Vagina (tissue), 2 donors: ENCODE measurements at regions not wholly inside any gene's neighbourhood (a gene's known extent, or its start where the extent isn't known, plus 50 kb on each side); places are given as distances from the start of the nearest gene placed in this dataset.

Experiments used
- CTCF ChIP-seq, 3 experiments: fragments of 450-650 bp in 2 of 3; fragments of 200-600 bp in 1 of 3; sonication (generic) in 1 of 3; IDR thresholded peaks; one replicate each; pipeline ENCODE4 v1.5.1; 2017 to 2019; ENCODE audit warnings: antibody characterized with exemption in 3 of 3, mild to moderate bottlenecking in 2 of 3, moderate library complexity in 2 of 3
- POLR2AphosphoS5 ChIP-seq, 2 donors: sonication (generic); formaldehyde crosslinking; IDR thresholded peaks; one replicate each; pipeline ENCODE4 v1.9.0; 2017; ENCODE audit warnings: antibody characterized with exemption in 2 of 2, mild to moderate bottlenecking in 2 of 2, low read depth in 1 of 2; ENCODE audit not compliant: insufficient read depth in 1 of 2

GRCh38 chr2:186976329-186976728 is 127.4 kb upstream of the ZSWIM2 start:
- no peak for TF ChIP-seq CTCF (IDR thresholded peaks at IDR 0.05)
- TF ChIP-seq POLR2AphosphoS5 (IDR thresholded peaks at IDR 0.05; ENCODE audit: insufficient read depth in 1 of 2, low read depth in 1 of 2), result no peak
